Stimulated activated naive CD4-positive, alpha-beta T cell (primary cell): ENCODE measurements at regions not wholly inside any gene's neighbourhood (a gene's known extent, or its start where the extent isn't known, plus 50 kb on each side); places are given as distances from the start of the nearest gene placed in this dataset.
A peak's percentile ranks its signal among the peaks of the same experiment; 100 is the strongest.

ENCODE experiments used
- DNase-seq, 6 experiments: peaks; one replicate each; lab custom pipeline; 2025; lab: John Stamatoyannopoulos, UW

- DNase-seq: no peak
These were observed 101.8 kb downstream of the CAND1 start for GRCh38 chr12:67370979-67371378.

DNA sequence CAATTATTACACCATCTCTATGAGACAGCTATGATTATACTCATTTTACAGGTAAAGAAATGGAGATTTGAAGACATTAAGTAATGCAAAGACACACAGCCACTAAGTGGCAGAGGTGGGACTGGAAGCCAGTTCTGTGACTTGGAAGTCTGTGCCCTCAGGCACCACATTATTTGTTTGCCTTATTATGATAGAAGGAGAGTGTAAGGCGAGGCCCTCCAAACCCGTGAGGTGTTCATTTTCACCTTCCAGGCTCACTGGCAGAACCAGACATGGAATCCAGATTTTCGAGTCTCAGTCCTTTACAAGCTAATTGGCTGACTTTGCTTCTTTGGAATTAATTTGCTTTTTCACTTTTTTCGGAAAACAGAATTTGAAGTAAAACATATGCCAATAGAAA is 107.9 kb downstream of the CAND1 start:
- DNase-seq: no peak

GRCh38 chr12:67377541-67377940 is 108.4 kb downstream of the CAND1 start:
- DNase-seq: no peak

- DNase-seq: no peak
These were observed 113.2 kb downstream of the CAND1 start for GRCh38 chr12:67382241-67382871.

GRCh38 chr12:67386869-67387565 is 117.9 kb downstream of the CAND1 start:
- DNase-seq: no peak

DNA sequence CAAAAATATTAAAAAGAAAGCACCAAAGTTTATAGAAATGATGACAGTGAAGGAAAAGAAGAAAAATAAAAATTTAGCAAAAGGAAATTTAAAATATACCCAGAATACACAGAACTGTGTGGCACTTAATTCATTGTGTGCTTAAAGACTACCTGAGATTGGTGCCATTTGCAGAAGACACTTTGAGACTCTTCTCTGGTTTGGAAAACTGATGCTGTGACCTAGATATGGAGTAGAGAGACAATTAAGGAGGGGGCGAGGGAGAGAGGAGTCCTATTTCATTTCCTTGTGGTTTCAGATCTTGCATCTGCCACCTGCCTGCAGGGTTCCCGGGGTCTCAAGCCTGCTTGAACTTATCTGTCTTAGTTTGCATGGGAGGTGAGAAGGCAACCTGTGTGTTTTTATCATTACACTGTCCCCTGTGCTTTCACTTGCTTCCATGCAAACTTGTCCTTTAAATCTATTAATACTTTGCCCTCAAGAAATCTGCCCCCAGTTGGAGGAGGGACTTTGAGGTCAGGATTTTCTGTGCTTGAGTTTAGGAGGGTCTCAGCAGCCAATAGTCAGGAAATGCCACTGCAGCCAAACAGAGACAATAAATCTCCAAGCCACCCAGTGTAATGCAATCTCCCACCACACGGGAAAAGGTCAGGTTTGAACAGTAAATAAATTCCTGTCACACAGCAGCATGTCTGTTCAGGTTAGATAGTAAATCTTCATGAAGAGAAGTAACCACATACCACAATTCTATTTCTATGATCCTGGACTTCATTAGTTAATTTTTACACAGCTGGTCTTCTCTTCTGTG is 119.4 kb downstream of the CAND1 start:
- DNase-seq: no peak

DNA sequence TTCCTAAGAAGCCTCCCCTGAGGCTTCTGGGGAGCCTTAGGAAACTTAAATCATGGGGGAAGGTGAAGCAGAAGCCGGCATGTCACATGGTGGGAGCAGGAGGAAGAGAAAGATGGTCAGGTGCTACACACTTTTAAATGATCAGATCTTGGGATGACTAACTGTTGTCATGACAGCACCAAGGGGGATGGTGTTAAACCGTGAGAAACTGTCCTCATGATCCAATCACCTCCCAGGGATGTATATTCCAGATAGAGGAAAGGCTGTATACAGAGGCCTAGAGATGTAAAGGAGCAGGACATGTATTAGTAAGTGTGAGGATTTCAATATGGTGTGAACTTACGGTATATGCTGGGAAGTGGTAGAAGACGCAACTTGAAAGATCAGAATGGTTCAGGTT is 121.1 kb downstream of the CAND1 start:
- DNase-seq: no peak

DNA sequence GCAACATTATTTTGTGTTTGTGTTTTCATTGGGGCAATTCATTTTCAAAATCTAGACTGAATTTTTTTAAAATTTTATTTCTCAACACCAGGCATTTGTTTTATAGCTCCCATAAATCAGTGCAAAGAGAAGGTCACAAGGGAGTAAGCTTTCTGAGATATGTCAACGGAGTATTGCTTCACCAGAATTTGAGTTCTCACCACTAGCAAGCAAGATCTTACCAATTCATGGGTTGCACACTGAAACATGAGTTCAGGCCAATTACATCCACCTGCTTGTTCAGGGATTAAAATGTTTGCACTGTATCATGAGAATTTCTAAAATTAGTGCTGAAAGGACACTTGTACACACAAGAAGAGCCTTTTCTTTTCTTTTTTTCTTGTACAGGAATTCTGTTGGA is 121.9 kb downstream of the CAND1 start:
- DNase-seq: no peak

DNA sequence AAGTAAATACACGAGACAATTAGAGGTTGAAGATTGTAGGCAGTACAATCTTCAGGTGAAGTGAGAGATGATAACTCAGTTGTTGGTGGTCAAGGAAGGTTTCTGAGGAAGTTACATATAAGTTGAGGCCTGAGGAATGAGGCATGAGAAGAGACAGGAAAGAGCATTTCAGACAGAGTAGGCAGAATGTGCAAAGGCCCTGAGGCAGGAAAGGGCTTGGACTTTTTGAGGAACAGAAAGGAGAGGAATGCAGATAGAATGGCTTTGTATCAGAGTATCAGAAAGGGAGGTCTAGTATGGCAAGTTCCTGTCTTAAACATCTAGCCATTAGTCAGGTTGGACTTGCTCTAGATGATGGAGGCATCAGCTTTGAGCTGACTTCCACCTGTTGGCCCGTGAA is 122.5 kb downstream of the CAND1 start:
- no peak for DNase-seq

DNA sequence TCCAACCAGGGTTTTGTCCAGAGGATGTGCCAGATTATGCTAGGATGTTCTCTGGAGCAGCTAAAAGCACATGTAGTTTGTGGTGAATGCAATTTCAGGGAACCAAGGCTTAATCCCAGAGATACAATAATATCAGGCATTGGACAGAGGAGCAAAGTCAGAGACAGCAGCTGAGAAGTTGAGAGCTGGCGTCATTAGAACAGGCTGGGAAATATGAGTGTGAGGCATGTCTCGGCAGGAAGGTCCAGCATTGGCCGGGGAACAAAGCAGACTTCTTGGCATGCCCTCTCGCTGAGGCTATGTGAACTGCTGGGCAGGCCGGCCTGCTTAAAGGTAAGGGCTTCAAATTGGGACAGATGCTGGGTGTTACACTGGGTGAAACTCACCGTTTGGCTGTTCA is 125.4 kb downstream of the CAND1 start:
- no peak for DNase-seq

DNA sequence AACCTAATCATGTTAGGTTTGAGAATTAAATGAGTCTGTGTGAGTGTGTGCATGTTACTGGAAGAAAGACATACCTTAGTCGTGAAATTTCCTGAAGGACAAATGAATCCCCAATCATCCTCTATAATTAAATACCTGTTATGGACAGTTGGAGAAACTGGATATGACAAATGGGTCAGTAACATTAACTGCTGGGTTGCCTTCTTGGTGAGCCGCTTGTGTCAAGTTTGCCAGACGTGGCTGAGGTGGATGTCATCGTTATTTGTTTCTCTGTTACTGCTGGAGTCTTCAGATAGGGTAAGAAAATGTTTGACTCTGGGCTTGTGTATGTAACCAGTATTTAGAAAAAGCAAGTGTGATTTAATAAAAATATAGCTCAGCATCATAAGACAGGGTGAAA is 131.6 kb downstream of the CAND1 start:
- no peak for DNase-seq

DNA sequence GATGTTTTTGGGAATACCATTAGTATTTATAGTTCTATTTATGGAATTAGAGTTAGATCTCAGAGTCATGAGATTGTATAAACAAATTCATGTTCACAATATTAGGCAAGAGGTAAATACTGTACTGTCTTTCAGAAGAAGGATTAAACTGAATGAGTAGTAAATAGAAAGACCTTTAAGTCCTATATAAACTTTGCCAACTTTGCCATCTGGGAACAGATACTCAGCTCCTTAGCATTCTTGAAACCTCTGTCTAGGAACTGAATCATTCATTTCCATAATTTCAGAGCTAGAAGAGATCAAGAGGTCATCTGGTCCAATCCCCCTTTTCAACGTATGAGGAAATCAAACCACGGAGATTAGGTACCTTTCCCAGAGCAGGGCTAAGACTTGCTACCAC is 141.1 kb downstream of the CAND1 start:
- no peak for DNase-seq

DNA sequence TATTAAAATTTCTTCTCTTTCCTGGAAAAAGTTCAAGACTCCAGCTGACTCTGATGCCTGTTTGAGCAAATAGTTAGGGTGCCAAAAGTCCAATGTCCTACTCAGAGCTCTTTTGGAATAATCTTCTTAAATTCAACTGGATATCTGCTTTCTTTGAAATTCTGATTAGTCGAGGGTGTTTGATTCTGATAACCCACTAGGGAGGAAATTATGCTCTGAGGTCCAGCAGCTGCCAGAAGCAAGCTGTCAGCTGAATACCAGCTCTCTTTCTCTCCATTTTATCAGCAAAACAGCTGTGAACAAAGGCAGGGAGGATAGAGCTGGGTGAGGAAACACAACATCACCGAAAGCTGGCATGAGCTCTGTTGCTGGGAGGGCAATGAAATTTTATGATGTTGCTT is 141.5 kb downstream of the CAND1 start:
- no peak for DNase-seq

DNA sequence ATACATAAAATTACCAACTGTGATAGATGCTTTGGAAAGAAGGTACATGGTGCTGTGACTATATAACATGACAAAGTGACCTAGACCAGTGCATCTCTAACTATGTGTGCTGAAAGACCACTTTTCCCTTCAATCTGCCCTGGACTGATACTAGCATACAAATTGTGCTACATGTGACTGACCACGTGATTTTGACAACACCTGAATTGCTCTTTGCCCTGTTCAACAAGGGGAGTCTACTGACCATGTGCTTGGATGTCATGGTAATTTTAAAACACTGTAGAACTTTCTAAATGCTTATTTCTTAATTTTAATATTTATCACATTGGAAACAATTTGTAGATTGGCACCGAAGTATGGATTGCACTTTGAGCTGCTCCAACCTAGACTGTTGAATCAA is 142.4 kb downstream of the CAND1 start:
- no peak for DNase-seq

DNA sequence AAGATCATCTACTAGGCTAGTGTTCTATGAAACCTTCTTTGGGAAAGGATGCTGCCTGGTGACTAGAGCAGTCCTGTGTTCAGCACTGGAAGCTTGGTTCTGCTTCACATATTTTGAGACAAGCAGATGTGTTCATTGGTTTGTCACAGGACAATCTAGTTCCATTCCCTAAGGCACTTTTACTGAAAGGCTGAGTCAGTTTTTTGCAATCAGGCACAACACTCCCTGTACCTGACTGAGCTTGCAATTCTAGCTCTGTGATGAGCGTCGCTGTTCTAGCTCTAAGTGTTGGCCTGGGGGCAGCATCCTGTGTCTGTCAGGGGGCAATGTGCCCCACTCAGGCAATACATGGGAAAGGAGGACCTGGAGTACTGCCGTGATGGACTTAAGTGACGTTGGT is 144.4 kb downstream of the CAND1 start:
- DNase-seq: no peak

- no peak for DNase-seq
These were observed 145.0 kb downstream of the CAND1 start for GRCh38 chr12:67414011-67414715.

DNA sequence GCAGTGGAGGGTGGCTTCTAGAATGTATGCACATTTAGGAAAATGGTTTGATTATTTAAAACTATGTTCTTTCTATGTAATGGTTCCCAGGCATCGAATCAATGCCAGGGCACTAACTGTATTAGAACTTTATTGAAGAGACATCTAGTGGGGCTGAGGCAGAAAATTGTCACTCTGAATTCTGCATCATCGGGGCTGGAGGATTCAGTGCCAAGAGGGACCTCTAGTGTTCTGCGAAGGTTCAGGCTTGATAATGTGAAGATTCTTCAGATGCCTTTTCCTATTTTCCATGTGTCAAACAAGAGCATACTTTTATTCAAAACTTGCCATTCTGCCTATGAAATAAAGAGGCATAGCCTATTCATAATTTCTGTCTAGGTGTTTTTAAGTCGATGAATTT is 146.3 kb downstream of the CAND1 start:
- no peak for DNase-seq

- no peak for DNase-seq
These were observed 150.7 kb downstream of the CAND1 start for GRCh38 chr12:67419810-67420209.

DNA sequence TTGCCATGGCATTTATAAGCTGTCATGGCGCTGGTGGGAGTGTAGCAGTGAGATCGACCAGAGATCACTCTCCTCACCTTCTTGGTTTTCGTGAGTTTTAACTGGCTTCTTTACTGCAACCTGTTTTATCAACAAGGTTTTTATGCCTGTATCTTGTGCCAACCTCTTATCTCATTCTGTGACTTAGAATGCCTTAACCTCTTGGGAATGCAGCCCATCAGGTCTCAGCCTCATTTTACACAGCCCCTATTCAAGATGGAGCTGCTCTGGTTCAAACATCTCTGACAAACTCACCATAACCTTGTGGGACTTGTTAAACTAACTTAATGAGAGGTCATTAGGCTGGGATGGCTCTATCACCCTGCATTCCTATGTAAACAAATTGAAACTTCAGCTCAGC is 151.3 kb downstream of the CAND1 start:
- DNase-seq: no peak

DNA sequence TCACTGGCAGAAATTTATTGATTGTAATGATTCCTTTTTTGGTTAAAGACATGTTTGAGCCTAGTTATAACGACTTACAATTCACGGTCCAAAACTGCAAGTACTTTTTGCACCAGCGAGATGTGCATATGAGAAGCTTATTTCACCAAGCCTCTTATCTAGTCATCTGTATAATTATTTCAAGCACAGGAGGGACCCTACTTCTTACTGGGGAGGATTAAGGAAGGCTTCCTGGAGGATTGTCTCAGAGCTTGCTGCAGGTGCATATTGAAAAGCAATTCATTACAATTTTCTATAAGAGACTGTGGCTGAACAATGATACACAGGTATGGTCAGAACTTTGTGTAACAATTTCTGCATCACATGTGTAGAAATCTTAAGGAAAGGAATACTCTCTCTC is 152.9 kb downstream of the CAND1 start:
- no peak for DNase-seq

- DNase-seq: no peak
These were observed 155.6 kb downstream of the CAND1 start for GRCh38 chr12:67424784-67425183.

- DNase-seq: no peak
These were observed 156.2 kb downstream of the CAND1 start for GRCh38 chr12:67425394-67425793.

DNA sequence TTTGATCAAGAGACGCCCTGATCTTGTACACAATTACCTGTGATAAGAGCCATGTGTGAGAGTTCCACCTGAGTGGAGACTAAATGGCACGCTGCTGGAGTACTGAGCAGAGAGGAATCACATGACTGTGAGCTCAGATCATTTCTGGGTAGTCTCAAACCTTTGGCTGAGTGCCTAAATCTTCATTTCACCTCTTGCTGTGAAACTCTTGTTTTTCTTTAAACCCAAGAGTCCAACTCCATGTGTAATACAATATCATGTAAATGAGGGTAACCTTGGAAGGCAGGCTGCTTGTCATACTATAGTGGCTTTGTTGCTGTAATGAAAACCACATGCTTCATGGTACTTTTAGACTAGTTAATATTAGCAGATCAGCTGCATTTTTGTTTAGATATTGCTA is 156.9 kb downstream of the CAND1 start:
- peak in 2 of 6 experiments; percentile 4 to 6 for DNase-seq
